Activated naive CD8-positive, alpha-beta T cell (primary cell): ENCODE measurements at regions not wholly inside any gene's neighbourhood (a gene's known extent, or its start where the extent isn't known, plus 50 kb on each side); places are given as distances from the start of the nearest gene placed in this dataset.
A peak's percentile ranks its signal among the peaks of the same experiment; 100 is the strongest.

Experiments
- H3K27ac Mint-ChIP-seq: one replicate; pipeline ENCODE4 v1.8.0; 2021; ENCODE audit warnings: mixed read lengths
- H3K27me3 Mint-ChIP-seq: one replicate; pipeline ENCODE4 v1.8.0; 2021; ENCODE audit warnings: mixed read lengths
- H3K36me3 Mint-ChIP-seq: one replicate; pipeline ENCODE4 v1.8.0; 2021; ENCODE audit warnings: mixed read lengths
- H3K4me1 Mint-ChIP-seq: one replicate; pipeline ENCODE4 v1.8.0; 2021; ENCODE audit warnings: low read depth, mixed read lengths
- H3K4me3 Mint-ChIP-seq: one replicate; pipeline ENCODE4 v1.8.0; 2021; ENCODE audit warnings: mild to moderate bottlenecking, mixed read lengths
- H3K9me3 Mint-ChIP-seq: one replicate; pipeline ENCODE4 v1.8.0; 2021; ENCODE audit warnings: low read depth, mixed read lengths

DNA sequence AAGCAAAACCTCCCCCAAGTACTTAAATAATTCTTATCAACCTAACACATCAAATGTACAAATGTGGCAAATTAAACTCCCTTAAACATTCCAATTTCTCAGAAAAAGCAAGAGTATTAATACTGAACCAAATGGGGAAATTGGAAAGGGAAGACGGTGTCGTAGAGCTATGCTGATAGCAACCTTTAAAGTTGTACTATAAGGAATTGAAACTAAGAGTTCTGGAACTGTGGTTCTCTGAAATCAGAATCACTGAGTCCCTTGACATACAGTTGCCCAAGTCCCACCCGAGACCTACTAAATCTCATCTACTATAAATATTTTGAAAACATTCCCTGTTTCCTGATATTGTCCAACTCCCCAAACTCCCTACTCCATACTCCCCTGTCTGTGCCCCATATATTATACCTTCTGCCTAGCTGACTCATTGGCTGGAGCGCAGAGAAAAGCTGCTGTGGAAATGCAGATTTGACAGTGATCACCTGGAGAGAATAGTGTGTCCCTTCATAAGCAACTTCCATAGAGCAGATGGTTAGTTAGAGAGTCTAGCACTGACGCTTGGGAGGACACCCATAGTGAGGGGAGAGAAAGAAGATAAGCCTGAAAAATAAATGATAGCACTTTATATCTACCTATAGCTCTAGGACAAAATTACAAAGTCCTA lies 51.4 kb upstream of the ITM2B start:
- no peaks in the 10 kb centered on the region for H3K27me3 Mint-ChIP-seq

DNA sequence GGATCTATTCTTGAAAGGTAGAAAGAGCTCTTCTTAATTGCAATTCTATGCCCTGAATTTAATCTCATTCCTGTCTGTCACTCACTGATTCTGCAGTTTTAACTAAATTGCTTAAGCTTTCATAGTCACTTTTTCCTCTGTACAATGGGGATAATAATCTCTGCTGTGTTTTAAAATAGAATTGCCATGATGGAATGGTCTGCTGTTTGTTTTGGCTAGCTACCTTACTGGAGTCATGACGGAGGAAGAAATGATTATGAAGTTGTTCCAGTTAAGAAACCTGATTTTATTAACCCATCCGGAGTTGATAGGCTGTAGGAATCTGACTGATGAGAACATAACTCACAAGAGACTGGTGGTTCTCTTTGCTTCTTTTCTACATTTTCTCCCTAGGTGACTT lies 54.9 kb upstream of the ITM2B start:
- Mint-ChIP-seq H3K9me3 (no peaks in the 10 kb centered on the region), H3K4me1 (peaks cover 15% of the 10 kb centered on the region), H3K36me3 (peaks cover 3% of the 10 kb centered on the region), H3K27ac (no peak overlapping the region), H3K27me3 (no peaks in the 10 kb centered on the region), H3K4me3 (no peak overlapping the region)

More for the DNA sequence above, 51.4 kb upstream of the ITM2B start:
- Mint-ChIP-seq H3K36me3 (peaks cover 3% of the 10 kb centered on the region), H3K4me3 (no peak overlapping the region), H3K4me1 (peaks cover 42% of the 10 kb centered on the region), H3K9me3 (no peaks in the 10 kb centered on the region), H3K27ac (no peak overlapping the region)

DNA sequence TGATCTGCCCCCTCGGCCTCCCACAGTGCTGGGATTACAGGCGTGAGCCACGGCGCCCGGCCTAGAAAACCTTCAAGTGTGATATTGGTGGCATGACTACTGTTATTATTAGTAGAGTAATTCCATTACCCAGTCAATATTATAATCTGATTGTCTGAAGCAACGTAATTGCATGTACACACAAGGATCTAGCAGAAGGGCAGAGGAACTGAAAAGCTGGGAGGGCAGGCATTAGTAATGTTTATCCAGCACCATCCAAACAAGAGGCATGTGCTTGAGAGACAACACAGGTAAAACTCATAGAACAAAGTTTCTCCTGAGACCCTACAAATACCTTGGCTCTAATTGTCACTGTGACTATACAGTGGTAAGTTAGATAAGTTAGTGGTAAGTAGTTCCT lies 56.2 kb upstream of the ITM2B start:
- H3K27me3 Mint-ChIP-seq = no peaks in the 10 kb centered on the region
- no peaks in the 10 kb centered on the region for H3K36me3 Mint-ChIP-seq
- no peak overlapping the region for H3K4me3 Mint-ChIP-seq
- H3K27ac Mint-ChIP-seq = no peak overlapping the region
- H3K9me3 Mint-ChIP-seq = no peaks in the 10 kb centered on the region
- peaks cover 5% of the 10 kb centered on the region for H3K4me1 Mint-ChIP-seq

DNA sequence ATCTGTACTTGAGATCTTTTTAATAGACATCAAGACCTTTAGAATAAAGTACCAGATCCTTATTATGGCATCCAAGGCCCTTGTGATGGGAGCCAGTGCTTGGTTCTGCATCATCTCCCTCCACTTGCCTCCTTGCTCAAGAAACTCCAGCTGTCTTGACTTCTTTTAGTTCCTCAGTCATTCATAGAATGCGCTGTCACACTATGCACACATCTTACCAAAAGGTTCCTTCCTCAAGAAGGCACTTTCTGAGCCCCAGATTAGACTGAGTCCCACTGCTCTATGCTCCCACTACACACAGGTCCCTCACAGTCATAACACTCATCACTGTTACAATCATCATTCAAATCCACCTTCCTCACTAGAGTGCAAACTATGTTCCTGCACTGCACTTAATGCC lies 57.8 kb upstream of the ITM2B start:
- no peaks in the 10 kb centered on the region for H3K9me3 Mint-ChIP-seq
- peaks cover 3% of the 10 kb centered on the region for H3K36me3 Mint-ChIP-seq
- H3K4me1 Mint-ChIP-seq = peaks cover 3% of the 10 kb centered on the region
- no peak overlapping the region for H3K27ac Mint-ChIP-seq
- H3K4me3 Mint-ChIP-seq = no peak overlapping the region
- no peaks in the 10 kb centered on the region for H3K27me3 Mint-ChIP-seq

DNA sequence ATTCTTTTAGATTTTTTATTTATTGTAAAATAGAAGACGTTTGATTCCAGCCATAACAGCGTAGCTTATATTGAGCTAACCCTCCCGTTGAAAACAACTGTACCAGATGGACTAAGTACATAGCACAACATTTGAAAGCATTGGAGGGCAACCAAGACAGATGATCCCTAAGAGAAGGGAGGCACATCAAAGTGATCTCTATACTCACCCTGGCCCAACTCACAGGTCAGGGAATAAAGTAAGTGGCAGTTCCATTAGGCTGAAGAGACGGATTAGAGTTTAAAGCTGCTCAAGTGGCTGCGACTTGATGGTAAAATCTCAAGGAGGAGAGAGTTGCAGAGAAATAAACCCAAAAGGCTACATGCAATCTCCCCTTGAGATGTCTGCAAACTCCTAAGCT lies 65.1 kb upstream of the ITM2B start:
- Mint-ChIP-seq H3K4me3 (no peak overlapping the region), H3K4me1 (peaks cover 11% of the 10 kb centered on the region), H3K36me3 (peaks cover 3% of the 10 kb centered on the region), H3K27me3 (no peaks in the 10 kb centered on the region), H3K9me3 (no peaks in the 10 kb centered on the region), H3K27ac (no peak overlapping the region)

DNA sequence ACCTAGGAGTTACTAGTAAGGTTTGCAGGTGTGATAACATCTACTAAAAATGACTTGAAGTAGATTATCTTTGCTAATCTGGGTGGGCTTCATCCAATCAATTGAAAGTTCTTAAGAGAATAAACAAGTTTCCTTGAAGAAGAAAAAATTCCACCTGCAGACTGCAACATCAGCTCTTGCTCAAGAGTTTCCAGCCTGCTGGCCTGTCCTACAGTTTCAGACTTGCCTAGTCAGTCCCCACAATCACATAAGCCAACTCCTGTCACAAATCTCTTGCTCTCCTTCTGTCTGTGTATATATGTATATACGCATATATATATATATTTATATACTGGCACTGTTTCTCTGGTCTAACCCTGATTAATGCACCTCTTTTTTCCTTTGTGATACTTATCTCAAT lies 67.3 kb upstream of the ITM2B start:
- Mint-ChIP-seq H3K27me3 (no peaks in the 10 kb centered on the region), H3K36me3 (no peaks in the 10 kb centered on the region), H3K27ac (no peak overlapping the region), H3K9me3 (no peaks in the 10 kb centered on the region), H3K4me3 (no peak overlapping the region), H3K4me1 (peaks cover 21% of the 10 kb centered on the region)

DNA sequence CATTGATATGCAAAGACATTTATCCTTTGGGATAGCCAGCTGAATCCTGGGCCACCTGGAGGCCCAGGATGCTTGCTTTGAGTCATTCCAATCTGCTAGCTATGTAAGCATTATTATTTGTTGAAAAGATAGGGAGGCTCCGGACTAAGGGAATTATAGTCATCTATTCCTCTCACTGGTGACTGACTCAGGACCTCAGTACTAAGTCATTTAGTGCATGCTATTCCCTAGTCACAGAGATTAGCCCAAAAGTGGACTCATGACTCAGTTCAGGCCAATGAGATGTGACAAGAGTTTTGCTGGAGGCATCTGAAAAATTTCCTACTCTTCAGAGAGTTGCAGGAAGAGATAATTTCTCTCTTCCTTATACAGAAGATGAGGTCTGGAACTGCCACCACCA lies 67.9 kb upstream of the ITM2B start:
- Mint-ChIP-seq H3K27me3 (no peaks in the 10 kb centered on the region), H3K27ac (no peak overlapping the region), H3K36me3 (no peaks in the 10 kb centered on the region), H3K4me3 (no peak overlapping the region), H3K9me3 (no peaks in the 10 kb centered on the region), H3K4me1 (peaks cover 28% of the 10 kb centered on the region)

DNA sequence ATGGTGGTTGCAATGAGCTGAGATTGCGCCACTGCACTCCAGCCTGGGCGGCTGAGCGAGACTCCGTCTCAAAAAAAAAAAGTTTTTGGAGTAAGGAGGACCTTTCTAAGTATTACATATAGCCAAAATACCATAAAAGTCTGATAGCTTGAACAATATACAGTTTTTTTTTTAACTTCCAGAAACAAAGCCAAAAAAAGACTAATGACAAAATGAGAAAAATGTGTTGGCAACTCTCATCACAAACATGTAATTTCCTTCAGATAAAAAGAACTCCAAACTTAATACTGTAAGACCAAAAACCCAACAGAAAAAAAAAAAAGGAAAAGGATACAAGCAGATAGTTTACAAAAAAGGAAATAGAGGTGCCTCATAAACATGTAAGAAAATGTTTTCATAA lies 68.2 kb upstream of the MED4 start:
- H3K4me1 Mint-ChIP-seq = peaks cover 48% of the 10 kb centered on the region
- H3K27me3 Mint-ChIP-seq = no peaks in the 10 kb centered on the region
- no peak overlapping the region for H3K27ac Mint-ChIP-seq
- no peaks in the 10 kb centered on the region for H3K36me3 Mint-ChIP-seq
- no peak overlapping the region for H3K4me3 Mint-ChIP-seq
- H3K9me3 Mint-ChIP-seq = no peaks in the 10 kb centered on the region

DNA sequence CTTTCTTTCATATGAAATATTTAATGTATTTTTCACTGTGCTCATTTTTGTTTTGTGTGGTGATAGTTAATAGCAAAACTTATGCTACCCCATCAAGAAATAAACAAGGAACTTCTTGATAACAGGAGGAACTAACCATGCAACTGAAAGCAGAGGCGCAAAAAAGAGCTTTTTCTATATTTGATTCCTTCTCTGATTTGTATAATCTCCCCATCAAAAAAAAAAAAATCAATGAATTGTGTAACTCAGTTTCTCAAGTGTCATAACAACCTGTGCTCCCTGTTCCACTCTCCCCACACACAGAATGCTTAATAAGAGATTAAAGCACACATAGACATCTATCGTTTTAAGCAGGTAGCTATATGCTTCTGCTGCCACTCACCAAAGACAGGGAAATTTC lies 67.3 kb upstream of the MED4 start:
- Mint-ChIP-seq H3K4me1 (peaks cover 52% of the 10 kb centered on the region), H3K36me3 (no peaks in the 10 kb centered on the region), H3K9me3 (no peaks in the 10 kb centered on the region), H3K27ac (no peak overlapping the region), H3K4me3 (no peak overlapping the region), H3K27me3 (no peaks in the 10 kb centered on the region)

DNA sequence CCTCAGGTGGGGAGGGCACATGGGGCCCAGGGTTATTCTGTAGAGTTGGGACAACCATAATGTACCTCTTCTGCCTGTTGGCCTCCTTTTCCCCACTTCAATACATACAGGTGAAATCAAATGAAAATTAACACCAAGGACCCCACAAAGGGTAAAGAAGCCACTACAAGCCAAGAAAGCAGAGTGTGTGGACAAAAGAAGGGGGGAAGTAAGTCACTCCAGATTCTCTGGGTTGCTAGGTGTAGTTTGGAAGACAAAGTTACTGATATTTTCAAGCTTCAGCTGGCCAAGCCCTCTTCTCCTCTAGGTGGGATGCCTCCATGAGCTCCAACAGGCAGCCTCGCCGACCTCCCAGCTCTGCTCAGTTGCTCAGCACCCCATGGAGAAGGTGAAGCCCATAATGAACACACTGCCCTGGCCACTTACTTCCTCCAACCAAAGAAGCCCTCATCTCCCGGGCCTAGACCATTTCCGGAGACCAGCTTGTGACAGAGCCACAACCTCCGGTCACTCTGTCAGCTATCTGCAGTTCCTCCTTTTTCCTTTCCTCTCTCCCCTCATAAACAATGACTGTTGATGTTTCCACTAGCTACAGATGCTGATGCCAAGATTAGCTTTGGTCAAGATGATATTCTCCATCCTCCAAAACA lies 66.8 kb upstream of the MED4 start:
- Mint-ChIP-seq H3K36me3 (no peaks in the 10 kb centered on the region), H3K4me3 (no peak overlapping the region), H3K4me1 (peaks cover 52% of the 10 kb centered on the region), H3K27ac (peak overlapping the region; percentile 54), H3K9me3 (no peaks in the 10 kb centered on the region), H3K27me3 (no peaks in the 10 kb centered on the region)

DNA sequence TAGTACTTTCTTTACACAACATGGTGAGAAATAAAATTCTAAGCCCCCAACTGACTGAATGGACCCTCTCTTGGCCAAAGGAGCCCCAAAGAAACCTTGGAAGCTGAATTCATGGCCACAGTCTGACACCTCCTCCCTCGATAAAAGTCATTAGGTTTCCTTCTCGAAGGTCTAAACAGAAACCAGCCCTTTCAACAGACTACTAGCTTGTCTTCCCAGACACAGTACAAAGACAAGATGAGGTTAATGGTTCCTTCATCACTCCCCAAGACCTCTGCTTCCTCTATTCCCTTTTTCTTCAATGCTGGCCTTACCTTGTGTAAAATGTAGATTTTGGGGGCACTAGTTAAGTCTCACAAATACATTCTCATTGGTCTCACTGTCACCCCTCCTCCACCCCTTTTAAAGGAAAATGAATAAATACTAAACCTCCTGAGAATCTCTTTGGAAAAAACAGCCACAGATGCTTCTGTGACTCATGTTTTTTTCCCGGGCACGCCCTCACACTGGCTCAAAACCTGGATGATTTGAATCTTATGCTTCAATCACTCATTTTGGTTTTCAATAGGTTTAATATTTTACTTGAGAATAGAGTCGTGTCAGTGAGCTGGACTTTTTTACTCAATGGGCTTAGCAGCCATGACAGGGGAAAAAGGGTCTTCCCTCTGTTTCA lies 65.8 kb upstream of the MED4 start:
- no peaks in the 10 kb centered on the region for H3K9me3 Mint-ChIP-seq
- no peaks in the 10 kb centered on the region for H3K36me3 Mint-ChIP-seq
- peak overlapping the region; percentile 54 for H3K27ac Mint-ChIP-seq
- no peak overlapping the region for H3K4me3 Mint-ChIP-seq
- peaks cover 58% of the 10 kb centered on the region for H3K4me1 Mint-ChIP-seq
- H3K27me3 Mint-ChIP-seq = no peaks in the 10 kb centered on the region

DNA sequence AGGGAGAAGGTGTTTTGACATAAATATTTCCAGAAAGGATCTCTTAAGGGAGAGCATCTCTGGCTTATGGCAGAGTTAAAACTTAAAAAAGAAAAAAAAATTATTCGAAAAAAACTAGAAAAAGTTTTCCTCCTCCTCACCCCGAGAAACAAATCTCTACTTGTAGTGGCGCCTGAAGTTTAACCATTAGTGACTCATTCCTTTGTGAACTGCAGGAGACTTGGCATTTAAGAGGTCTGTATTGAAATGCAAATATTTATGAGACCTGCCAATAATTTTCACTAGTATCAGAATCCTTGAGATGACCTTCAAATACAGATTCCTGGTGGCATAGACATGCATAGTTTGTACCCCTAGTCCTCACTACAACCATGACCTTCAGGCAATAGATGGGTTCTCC lies 64.9 kb upstream of the MED4 start:
- H3K9me3 Mint-ChIP-seq = no peaks in the 10 kb centered on the region
- H3K27ac Mint-ChIP-seq = no peak overlapping the region
- no peak overlapping the region for H3K4me3 Mint-ChIP-seq
- H3K27me3 Mint-ChIP-seq = no peaks in the 10 kb centered on the region
- H3K36me3 Mint-ChIP-seq = no peaks in the 10 kb centered on the region
- H3K4me1 Mint-ChIP-seq = peaks cover 67% of the 10 kb centered on the region

DNA sequence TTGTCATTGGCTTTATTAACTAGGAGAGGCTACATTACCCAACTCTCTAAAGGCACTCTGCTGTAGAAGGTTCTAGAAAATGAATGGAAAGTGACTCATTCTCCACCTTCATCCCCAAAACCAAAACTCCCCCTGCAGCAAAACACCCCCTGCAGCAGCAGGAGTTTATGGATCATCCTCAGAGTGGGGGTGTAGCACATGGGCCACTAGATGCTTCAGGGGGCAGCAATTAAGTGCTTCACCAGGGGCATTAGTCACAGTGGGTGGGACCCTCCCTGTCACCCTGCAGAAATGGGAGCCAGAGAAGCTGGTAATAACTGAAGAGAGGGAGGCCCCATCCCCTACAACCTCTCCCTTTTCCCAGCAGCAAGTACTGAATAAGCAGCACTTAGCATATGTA lies 64.5 kb upstream of the MED4 start:
- H3K27me3 Mint-ChIP-seq = no peaks in the 10 kb centered on the region
- no peaks in the 10 kb centered on the region for H3K9me3 Mint-ChIP-seq
- no peak overlapping the region for H3K4me3 Mint-ChIP-seq
- no peaks in the 10 kb centered on the region for H3K36me3 Mint-ChIP-seq
- no peak overlapping the region for H3K27ac Mint-ChIP-seq
- H3K4me1 Mint-ChIP-seq = peaks cover 71% of the 10 kb centered on the region

DNA sequence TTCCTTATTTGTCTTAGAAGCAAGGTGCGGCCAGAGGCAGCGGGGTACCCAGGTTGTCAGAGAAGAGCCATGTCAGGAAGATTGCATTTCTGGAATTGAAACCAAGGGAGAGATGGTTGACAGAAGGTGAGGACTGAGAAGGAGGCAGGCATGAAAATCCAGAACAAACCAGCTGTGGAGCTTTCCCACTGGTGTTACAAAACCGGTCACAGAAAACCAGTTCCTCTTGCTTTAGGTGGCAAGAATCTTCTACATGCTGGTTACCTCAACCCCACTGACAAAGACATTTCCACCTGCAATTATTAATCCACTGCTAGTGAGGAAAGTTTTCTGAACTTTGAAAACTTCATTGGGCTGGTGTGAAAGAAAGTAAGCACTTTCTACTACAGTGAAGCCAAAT lies 64.0 kb upstream of the MED4 start:
- Mint-ChIP-seq H3K9me3 (no peaks in the 10 kb centered on the region), H3K27ac (no peak overlapping the region), H3K4me1 (peaks cover 76% of the 10 kb centered on the region), H3K36me3 (no peaks in the 10 kb centered on the region), H3K27me3 (no peaks in the 10 kb centered on the region), H3K4me3 (peak overlapping the region; percentile 52)

DNA sequence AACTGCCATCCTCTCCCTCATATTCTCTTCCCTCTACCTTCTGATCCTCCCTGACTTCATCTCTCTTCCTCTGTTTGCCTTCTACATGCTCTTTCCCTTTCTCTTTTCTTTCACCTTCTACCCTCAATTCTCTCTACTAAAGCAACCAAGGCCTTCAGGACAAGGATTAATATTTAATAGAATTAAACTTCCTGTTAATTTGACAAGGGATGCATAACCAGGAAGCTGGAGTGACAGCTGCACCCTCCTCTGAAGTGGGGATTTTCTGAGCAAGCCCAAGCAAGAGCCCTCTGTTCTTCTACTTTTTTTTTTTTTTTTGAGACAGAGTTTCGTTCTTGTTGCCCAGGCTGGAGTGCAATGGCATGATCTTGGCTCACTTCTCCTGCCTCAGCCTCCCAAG lies 63.4 kb upstream of the MED4 start:
- peaks cover 82% of the 10 kb centered on the region for H3K4me1 Mint-ChIP-seq

More for the DNA sequence above, 63.4 kb upstream of the MED4 start:
- Mint-ChIP-seq H3K9me3 (no peaks in the 10 kb centered on the region), H3K4me3 (peak overlapping the region; percentile 52), H3K27ac (peak overlapping the region; percentile 85), H3K36me3 (no peaks in the 10 kb centered on the region), H3K27me3 (no peaks in the 10 kb centered on the region)
